GM10266 (cell line): ENCODE measurements at regions not wholly inside any gene's neighbourhood (a gene's known extent, or its start where the extent isn't known, plus 50 kb on each side); places are given as distances from the start of the nearest gene placed in this dataset.
A peak's percentile ranks its signal among the peaks of the same experiment; 100 is the strongest.

Experiments used
- DNase-seq: peaks from one replicate; pipeline ENCODE4 v3.0.0; 2012; ENCODE audit errors: extremely low spot score
- TF ChIP-seq, protein P1 (sequence below): IDR thresholded peaks from 2 replicates; pipeline ENCODE4 v1.5.1; 2012; ENCODE audit warnings: mild to moderate bottlenecking, low read depth; ENCODE audit not compliant: control insufficient read depth, insufficient read depth; ENCODE audit errors: missing control alignments

DNA sequence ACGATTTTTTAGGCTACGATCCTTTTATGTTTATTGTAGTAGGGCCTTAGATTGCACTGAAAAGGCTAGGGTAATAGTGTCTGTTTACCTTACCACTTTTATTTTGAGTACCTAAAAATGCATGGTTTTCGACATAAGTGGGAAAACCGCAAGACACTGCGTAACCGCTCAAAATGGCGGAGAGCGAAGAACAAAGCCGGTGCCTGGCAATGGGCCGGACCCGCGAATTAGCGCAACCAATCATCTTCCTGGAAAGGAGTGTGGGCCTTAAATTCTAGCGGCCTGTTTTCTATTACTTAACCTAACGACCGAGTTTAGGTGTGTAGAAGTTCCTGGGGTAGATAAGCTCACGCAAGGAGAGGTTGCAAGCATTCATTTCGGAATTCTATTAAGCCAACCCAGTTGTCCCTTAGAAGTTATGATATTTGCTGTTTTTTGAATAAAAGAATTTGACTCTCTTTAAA is 118.0 kb downstream of the HFE start:
- TF ChIP-seq, protein P1, sequence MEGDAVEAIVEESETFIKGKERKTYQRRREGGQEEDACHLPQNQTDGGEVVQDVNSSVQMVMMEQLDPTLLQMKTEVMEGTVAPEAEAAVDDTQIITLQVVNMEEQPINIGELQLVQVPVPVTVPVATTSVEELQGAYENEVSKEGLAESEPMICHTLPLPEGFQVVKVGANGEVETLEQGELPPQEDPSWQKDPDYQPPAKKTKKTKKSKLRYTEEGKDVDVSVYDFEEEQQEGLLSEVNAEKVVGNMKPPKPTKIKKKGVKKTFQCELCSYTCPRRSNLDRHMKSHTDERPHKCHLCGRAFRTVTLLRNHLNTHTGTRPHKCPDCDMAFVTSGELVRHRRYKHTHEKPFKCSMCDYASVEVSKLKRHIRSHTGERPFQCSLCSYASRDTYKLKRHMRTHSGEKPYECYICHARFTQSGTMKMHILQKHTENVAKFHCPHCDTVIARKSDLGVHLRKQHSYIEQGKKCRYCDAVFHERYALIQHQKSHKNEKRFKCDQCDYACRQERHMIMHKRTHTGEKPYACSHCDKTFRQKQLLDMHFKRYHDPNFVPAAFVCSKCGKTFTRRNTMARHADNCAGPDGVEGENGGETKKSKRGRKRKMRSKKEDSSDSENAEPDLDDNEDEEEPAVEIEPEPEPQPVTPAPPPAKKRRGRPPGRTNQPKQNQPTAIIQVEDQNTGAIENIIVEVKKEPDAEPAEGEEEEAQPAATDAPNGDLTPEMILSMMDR = no peak
- peak; percentile 62 for DNase-seq

GRCh38 chr6:26205625-26206574 is 118.7 kb downstream of the HFE start:
- TF ChIP-seq, protein P1 = no peak
- DNase-seq = no peak

GRCh38 chr6:26206868-26207801 is 119.9 kb downstream of the HFE start:
- TF ChIP-seq, protein P1 = no peak
- no peak for DNase-seq

GRCh38 chr6:26211963-26212362 is 124.7 kb downstream of the HFE start:
- DNase-seq = no peak
- TF ChIP-seq, protein P1 = no peak

- DNase-seq = no peak
These were observed 126.3 kb downstream of the HFE start for GRCh38 chr6:26213334-26214075.

More at GRCh38 chr6:26213334-26214075, 126.3 kb downstream of the HFE start:
- TF ChIP-seq, protein P1 = no peak
